COLO668 (cell line): ENCODE measurements at regions not wholly inside any gene's neighbourhood (a gene's known extent, or its start where the extent isn't known, plus 50 kb on each side); places are given as distances from the start of the nearest gene placed in this dataset.

Experiments
- DNase-seq: peaks from one replicate; lab custom pipeline; 2025; ENCODE audit not compliant: unreplicated experiment; lab: John Stamatoyannopoulos, UW

- no peak for DNase-seq
Measured at GRCh38 chr4:137685357-137685756, 153.1 kb upstream of the PCDH18 start.

- no peak for DNase-seq
Measured at GRCh38 chr4:137681081-137681480, 148.8 kb upstream of the PCDH18 start.

- DNase-seq, result no peak
Measured at GRCh38 chr4:137678796-137679195, 146.5 kb upstream of the PCDH18 start.

- no peak for DNase-seq
Measured at GRCh38 chr4:137677863-137678262, 145.6 kb upstream of the PCDH18 start.

DNA sequence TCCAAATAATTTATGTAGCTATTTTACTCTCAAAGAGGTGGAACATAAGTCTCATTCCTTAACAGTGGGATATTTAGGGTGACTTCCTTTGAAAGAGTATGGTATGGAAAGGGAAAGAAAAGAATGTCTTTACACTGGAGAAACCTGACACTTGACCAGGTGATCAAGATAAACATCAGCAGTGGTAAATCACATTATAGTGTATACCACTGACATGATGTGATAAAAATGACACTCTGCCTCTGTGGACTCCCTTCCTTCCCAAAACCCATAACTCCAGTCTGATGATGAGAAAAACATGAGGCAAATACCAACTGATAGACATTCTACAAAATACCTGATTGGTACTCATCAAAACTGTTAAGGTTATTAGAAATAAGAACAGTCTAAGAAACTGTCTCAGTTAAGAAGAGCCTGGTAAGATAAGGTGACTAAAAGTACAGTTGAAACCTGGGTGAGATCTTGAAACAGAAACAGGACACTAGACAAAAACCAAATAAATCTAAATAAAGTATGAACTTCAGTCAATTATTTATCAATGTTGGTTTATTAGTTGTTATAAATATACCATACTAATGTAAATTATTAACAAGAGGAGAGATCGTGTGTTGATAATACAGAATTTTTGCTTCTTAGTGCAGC lies 144.2 kb upstream of the PCDH18 start:
- peak; percentile 3 for DNase-seq

GRCh38 chr4:137674066-137674465 lies 141.8 kb upstream of the PCDH18 start:
- no peak for DNase-seq

DNA sequence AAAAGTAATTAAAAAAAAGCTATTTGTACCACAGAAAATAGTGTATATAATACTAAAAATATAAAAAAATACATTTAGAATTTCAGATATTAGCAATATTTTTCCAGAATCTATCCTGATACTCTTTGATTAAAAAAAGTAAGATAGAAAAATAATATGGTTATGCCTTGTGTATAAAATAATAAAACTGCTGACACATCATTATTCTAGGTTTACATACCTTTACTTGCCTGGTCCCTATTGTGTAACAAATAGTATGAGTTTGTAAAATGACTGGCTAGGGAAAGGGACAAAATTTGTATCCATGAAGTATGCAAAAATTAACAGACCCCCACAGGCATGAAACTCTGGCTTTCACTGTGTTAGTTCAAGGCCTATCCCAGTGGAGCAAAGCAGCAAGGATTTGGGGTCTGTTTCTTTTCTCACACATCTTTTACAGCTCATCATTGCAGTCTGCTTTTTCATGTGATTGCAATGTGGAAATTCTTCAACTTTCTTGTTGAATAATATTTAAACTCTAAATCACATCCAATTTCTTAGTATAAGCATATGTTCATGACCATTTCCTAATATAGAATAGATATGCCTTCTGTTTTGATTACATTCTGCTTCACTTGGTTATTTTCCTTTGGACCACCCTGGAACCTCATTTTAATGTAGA lies 136.7 kb upstream of the PCDH18 start:
- no peak for DNase-seq

DNA sequence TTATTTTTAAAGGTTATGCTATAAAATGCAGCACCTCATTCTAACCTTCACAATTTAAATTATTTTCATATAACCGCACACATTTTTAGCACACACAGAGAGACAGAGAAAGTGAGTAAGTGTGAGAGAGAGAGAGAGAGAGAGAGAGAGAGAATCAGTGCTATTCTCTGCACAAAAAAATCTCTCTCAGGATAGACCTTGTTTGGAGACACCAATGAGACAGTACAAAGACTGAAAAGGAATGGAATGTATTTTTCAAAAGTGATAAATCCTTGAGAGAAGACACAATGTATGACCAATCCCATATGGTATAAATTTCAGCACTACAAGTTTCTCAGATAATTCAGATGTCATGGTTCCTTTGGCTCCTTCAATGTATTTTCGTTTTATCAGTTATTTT lies 132.1 kb upstream of the PCDH18 start:
- DNase-seq, result no peak

DNA sequence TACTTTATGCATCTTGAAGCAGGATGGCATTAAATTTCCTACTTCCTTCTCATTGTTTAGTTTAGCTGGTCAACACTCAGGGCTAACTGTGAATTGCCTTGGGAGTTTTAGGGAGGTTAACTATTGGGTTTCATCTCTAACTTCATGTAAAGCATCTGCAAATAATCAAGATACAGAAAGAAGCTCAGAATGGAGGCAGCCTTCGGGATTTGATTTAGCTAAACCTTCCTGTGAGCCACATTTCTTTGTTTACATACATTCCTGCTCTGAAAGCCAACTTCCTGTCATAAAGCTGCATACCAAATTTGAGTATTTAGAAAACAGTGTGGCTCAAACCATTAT lies 131.7 kb upstream of the PCDH18 start:
- DNase-seq, result no peak

DNA sequence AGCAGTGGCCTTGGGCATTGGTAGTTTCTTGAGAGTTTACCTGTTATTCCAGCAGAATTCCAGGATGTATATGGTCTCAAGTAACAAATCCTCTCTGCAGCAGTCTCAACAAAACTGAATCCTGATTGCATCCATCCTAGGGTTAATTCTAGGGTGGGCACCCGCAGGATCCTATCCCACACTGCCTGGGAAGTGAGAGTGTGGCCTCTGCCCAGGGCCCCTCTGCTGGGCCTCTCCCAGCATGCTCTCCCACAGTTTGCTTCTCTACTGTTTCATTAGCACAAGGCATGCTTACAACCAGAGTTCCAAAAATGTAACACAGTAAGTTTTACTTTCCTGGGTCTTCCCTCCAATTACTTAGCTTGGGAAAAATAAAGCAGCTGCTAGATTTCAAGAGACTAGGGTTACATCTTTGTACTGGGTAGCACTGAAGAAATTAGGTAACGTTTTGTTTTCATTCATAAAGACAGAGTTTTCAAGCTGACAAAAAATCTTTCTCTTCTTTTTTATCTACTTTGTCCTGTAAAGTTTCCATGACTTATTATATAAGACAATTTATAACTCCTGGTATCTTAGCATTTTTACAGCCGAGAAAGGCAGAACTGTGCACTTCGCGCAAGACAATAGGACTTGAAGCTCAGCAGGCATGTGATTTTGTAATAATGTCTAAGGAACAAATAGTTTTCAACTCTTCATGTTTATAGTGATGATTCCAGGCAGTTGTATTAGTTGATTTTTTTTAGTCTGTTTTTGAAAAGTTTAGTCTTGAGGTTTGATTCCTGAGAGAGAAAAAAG lies 131.2 kb upstream of the PCDH18 start:
- no peak for DNase-seq

GRCh38 chr4:137661693-137662092 lies 129.4 kb upstream of the PCDH18 start:
- DNase-seq, result no peak

GRCh38 chr4:137660211-137660610 lies 127.9 kb upstream of the PCDH18 start:
- no peak for DNase-seq

DNA sequence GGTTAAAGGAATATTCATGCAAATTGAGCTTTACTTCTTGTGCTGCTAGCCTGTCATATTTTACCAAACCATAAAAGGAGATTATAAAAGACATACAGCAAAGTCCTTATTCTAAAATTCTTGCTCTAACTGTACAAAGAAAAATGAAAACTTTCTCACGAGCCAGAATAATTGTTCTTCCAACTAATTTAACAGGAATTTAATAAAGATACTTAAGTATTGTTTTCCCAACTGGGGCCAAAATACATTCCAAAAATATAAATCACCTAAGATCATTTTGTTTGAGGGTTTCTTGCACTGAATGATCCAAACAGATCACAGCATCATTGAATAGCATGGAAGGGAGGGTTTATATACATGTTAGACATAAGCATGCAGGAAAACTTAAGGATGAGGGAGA lies 127.1 kb upstream of the PCDH18 start:
- no peak for DNase-seq

DNA sequence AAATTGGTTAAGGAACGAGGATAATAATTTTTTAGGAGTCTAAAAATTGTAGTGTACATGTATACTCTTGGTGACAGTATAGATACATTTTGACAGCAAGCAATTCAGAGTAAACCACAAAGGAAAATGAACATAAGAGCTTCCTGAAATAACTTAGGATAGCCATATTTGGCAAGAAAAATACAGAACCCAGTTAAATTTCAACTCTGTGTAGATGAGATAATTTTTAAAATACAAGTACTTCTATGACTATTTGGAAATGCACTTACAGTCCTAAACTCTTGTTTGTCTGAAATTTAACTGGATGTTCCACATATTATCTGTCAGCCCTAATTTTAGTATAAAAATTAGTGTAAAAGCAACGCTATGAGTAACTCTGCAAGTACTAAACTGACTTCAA lies 124.4 kb upstream of the PCDH18 start:
- no peak for DNase-seq

GRCh38 chr4:137655302-137655701 lies 123.0 kb upstream of the PCDH18 start:
- no peak for DNase-seq

DNA sequence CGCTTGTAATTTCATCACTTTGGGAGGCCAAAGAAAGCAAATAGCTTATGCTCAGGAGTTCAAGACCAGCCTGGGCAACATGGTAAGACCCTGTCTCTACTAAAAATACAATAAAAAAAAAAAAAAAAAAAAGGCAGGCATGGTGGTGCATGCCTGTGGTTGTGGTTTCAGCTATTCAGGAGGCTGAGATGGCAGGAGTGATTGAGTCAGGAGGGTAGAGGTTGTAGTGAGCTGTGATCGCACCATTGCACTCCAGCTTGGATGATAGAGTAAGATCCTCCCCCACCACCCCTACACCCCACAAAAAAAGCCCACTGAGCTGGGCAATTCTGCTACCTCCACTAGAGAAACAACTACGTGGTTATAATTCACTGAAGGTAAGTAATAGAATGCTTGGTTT lies 118.8 kb upstream of the PCDH18 start:
- no peak for DNase-seq

- no peak for DNase-seq
Measured at GRCh38 chr4:137649711-137650450, 117.6 kb upstream of the PCDH18 start.

DNA sequence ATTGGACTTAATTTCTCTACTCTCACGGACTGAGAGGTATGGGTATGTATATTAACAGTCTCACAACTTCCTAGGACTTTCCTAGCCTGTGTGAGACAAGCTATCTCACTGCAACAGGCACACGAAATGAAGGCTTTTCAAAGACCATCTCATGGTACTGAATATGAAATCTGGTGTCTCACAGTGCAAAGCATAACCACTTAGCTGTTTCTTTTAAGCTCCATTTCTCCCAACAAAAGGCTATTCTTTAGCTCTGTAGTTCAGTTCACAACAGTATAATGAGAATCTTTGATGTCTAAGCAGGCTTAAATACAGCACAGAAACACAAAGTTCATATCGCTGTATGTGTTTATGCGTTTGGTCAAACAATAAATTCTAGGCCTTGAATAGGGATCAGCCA lies 116.2 kb upstream of the PCDH18 start:
- DNase-seq, result no peak

DNA sequence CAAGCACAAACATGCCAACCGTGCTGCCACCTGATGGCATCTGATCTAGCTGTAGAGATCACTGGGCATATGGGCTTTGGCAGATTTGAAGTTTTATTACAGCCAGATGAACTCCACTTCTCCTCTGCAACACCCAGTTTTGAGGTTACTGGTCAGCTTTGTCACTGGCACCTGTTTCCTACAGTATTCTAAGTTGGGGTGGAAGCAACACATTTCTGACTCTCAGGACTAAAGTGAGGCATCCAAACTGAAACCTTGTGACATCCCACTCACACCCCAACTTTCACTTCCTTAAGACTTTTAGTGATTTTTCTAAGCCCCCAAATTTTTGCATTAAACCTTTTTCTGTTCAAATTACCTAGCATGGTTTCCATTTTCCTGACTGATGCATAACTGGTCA lies 115.1 kb upstream of the PCDH18 start:
- no peak for DNase-seq

GRCh38 chr4:137644201-137644600 lies 111.9 kb upstream of the PCDH18 start:
- no peak for DNase-seq

GRCh38 chr4:137641544-137641943 lies 109.2 kb upstream of the PCDH18 start:
- no peak for DNase-seq

GRCh38 chr4:137640838-137641158 lies 108.5 kb upstream of the PCDH18 start:
- no peak for DNase-seq
